ENCODE measurements at regions not wholly inside any gene's neighbourhood (a gene's known extent, or its start where the extent isn't known, plus 50 kb on each side); places are given as distances from the start of the nearest gene placed in this dataset.

GRCh38 chr11:15761235-15761634, 595.1 kb downstream of the SOX6 start:
- WGBS (ENCODE audit: insufficient coverage, low coverage, missing lambda C conversion rate): 10% methylated on average over 2 of the region's 4 CpGs
- BruUV-seq (replicated peaks): no TSS peak
- no peak for FAIRE-seq
- Histone ChIP-seq H3K4me3 (no peak overlapping the region), H3K27ac (ENCODE audit: extremely low read depth, low read depth, low read length) (no peak overlapping the region), H3K9me3 (replicated peaks; ENCODE audit: control insufficient read depth, insufficient read depth, low read depth, low read length) (no peaks in the 10 kb centered on the region), H3K36me3 (ENCODE audit: control insufficient read depth, insufficient read depth, low read length) (no peaks in the 10 kb centered on the region), H3K79me2 (ENCODE audit: control insufficient read depth, insufficient read depth, low read length) (no peaks in the 10 kb centered on the region), H2AFZ (ENCODE audit: low read depth, low read length) (no peak overlapping the region), H3K9me1 (ENCODE audit: control insufficient read depth, insufficient read depth, low read length) (no peaks in the 10 kb centered on the region), H3K27me3 (ENCODE audit: control insufficient read depth in 2 of 2, insufficient read depth in 2 of 2, low read length in 2 of 2) (peaks cover 7 to 15% of the 10 kb centered on the region in 2 experiments; a peak in 4 of 5 replicates), H4K20me1 (replicated peaks; ENCODE audit: control insufficient read depth, insufficient read depth, low read length) (no peaks in the 10 kb centered on the region), H3K4me1 (replicated peaks in 1 of 2; ENCODE audit: control insufficient read depth in 2 of 2, insufficient read depth in 2 of 2, low read length in 2 of 2) (no peaks in the 10 kb centered on the region), H3K4me2 (ENCODE audit: insufficient read depth, low read length) (no peak overlapping the region), H3K9ac (ENCODE audit: insufficient read depth in 1 of 2, low read depth in 2 of 2, low read length in 2 of 2) (no peak overlapping the region)
- intact Hi-C loops (cut with micrococcal nuclease) (loop anchor here (5.0 kb wide), 1 partner anchor 856 kb away; no protein-coding TSS in a partner anchor), in situ Hi-C loops (cut with MboI) (no loop called here)
- ATAC-seq: no peak
- no peak for DNase-seq (ENCODE audit: extremely low read depth in 1 of 4, low spot score in 3 of 4)
- TF ChIP-seq PURB (CRISPR knock-in tag; IDR thresholded peaks at IDR 0.05; ENCODE audit: low read depth): no peak
- TF ChIP-seq ATF2 (CRISPR knock-in tag; IDR thresholded peaks at IDR 0.05): no peak
- TF ChIP-seq RERE (CRISPR knock-in tag; IDR thresholded peaks at IDR 0.05; ENCODE audit: borderline replicate concordance): no peak
- TF ChIP-seq ZNF165 (CRISPR knock-in tag; IDR thresholded peaks at IDR 0.05; ENCODE audit: borderline replicate concordance): no peak
- no peak for TF ChIP-seq ZNF311 (CRISPR knock-in tag; IDR thresholded peaks at IDR 0.05)
- no peak for TF ChIP-seq LCOR (CRISPR knock-in tag; IDR thresholded peaks at IDR 0.05)
- no peak for TF ChIP-seq RUNX1 (IDR thresholded peaks at IDR 0.05; ENCODE audit: low read depth)
- no peak for TF ChIP-seq U2AF2 (optimal IDR thresholded peaks at IDR 0.05; ENCODE audit: low read depth, low read length)
- no peak for TF ChIP-seq NFYB (IDR thresholded peaks at IDR 0.05; ENCODE audit: extremely low read depth, insufficient read length)
- TF ChIP-seq ARID4B (CRISPR knock-in tag; IDR thresholded peaks at IDR 0.05): no peak
- no peak for TF ChIP-seq ZNF274 (IDR thresholded peaks at IDR 0.05; ENCODE audit: borderline replicate concordance, low read depth, low read length)
- POLR2A ChIA-PET: interaction anchor here (1.7 kb wide), 1 partner anchor 10 kb away, joined by 7 read pairs; no protein-coding TSS in a partner anchor
- CTCF ChIA-PET (ENCODE audit: low intra/inter-chr PET ratio): no interaction called here
